KMS-11 (cell line): ENCODE measurements at regions not wholly inside any gene's neighbourhood (a gene's known extent, or its start where the extent isn't known, plus 50 kb on each side); places are given as distances from the start of the nearest gene placed in this dataset.

Experiments
- H2AFZ ChIP-seq: fragments of 200-600 bp; sonication (generic); 2 replicates; pipeline ENCODE4 v1.6.1; 2016; ENCODE audit warnings: antibody characterized with exemption, mixed run types, low read depth
- H3K27ac ChIP-seq: fragments of 200-600 bp; sonication (generic); 2 replicates; pipeline ENCODE4 v1.6.1; 2016; ENCODE audit warnings: mild to moderate bottlenecking, mixed run types
- H3K27me3 ChIP-seq: fragments of 200-600 bp; sonication (generic); 2 replicates; pipeline ENCODE4 v1.6.1; 2017; ENCODE audit warnings: mild to moderate bottlenecking, low read depth, mixed run types, moderate library complexity; ENCODE audit not compliant: insufficient read depth
- H3K36me3 ChIP-seq: fragments of 200-600 bp; sonication (generic); 2 replicates; pipeline ENCODE4 v1.6.1; 2017; ENCODE audit warnings: mild to moderate bottlenecking, mixed run types; ENCODE audit not compliant: insufficient read depth
- H3K4me1 ChIP-seq: fragments of 200-600 bp; sonication (generic); 2 replicates; pipeline ENCODE4 v1.6.1; 2016; ENCODE audit warnings: mild to moderate bottlenecking, low read depth, mixed run types; ENCODE audit not compliant: poor library complexity, severe bottlenecking
- H3K4me2 ChIP-seq: fragments of 200-600 bp; sonication (generic); 2 replicates; pipeline ENCODE4 v1.7.0; 2016; ENCODE audit warnings: mild to moderate bottlenecking, mixed run types
- H3K4me3 ChIP-seq: fragments of 200-600 bp; sonication (generic); IDR thresholded peaks from 2 replicates; pipeline ENCODE4 v1.6.1; 2017; ENCODE audit warnings: low read depth, low read length, mixed read lengths; ENCODE audit not compliant: insufficient read depth
- H3K79me2 ChIP-seq: fragments of 200-600 bp; sonication (generic); 2 replicates; pipeline ENCODE4 v1.6.1; 2016; ENCODE audit warnings: low read depth, mixed run types; ENCODE audit not compliant: insufficient read depth
- H3K9ac ChIP-seq: fragments of 200-600 bp; sonication (generic); 2 replicates; pipeline ENCODE4 v1.6.1; 2016; ENCODE audit warnings: mild to moderate bottlenecking, mixed run types
- H4K20me1 ChIP-seq: fragments of 200-600 bp; sonication (generic); 2 replicates; pipeline ENCODE4 v1.6.1; 2016; ENCODE audit warnings: mild to moderate bottlenecking, mixed run types; ENCODE audit not compliant: insufficient read depth
- CTCF ChIP-seq: fragments of 200-600 bp; sonication (generic); conservative IDR thresholded peaks from 2 replicates; pipeline ENCODE4 v1.6.1; 2017; ENCODE audit warnings: low read depth, mild to moderate bottlenecking, antibody characterized with exemption, low read length, moderate library complexity, mixed read lengths

GRCh38 chr18:66428795-66429194 lies 175.1 kb downstream of the CDH19 start:
- Histone ChIP-seq H3K4me3 (no peak overlapping the region), H3K27me3 (no peaks in the 10 kb centered on the region), H4K20me1 (no peaks in the 10 kb centered on the region), H3K4me1 (no peaks in the 10 kb centered on the region), H3K36me3 (no peaks in the 10 kb centered on the region), H3K27ac (no peak overlapping the region), H3K9ac (no peak overlapping the region), H3K79me2 (no peaks in the 10 kb centered on the region), H3K4me2 (no peak overlapping the region), H2AFZ (no peak overlapping the region)
- TF ChIP-seq CTCF, result no peak

DNA sequence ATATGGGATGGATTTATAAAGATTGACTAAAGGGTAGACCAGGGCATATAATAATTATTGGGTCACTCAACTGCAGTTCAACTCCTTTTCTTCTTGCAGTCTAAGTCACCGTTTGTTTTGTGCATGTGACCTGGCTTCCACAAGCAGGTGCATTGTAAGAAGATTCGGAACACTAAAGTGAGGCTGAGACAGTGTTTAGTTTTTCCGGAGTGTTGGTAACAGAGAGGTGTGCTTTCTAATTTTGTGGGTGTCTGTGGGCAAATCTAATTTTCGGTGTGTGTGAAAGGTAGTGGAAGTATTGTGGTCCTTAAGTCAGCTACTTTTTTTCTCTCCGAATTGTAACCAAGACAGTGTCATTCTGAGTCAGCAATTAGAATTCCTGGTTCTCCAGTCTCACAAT lies 184.5 kb downstream of the CDH19 start:
- Histone ChIP-seq H3K27ac (no peak overlapping the region), H3K27me3 (no peaks in the 10 kb centered on the region), H3K36me3 (no peaks in the 10 kb centered on the region), H2AFZ (no peak overlapping the region), H3K4me3 (no peak overlapping the region), H3K4me1 (no peaks in the 10 kb centered on the region), H4K20me1 (no peaks in the 10 kb centered on the region; the same call in 1 of the 2 replicates), H3K4me2 (no peak overlapping the region), H3K9ac (no peak overlapping the region), H3K79me2 (no peaks in the 10 kb centered on the region)
- no peak for TF ChIP-seq CTCF

DNA sequence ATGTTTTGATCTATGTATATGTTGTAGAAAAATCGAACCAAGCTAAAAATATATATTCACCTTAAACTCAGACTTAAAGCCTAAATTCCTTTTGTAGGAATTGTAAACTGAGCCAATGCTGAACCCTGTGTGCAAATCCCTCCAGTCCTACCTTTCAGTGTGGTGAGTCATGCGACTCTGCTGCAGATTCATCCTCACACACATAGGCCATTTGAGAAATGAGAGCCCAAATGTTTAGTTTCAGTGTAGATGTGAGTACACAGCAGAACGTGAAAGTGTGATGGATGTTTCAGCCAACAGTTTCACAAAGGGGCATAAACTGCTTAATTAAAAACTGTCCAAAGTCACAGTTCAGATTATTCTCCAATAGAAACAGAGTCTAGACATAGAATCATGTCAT lies 193.2 kb downstream of the CDH19 start:
- Histone ChIP-seq H3K4me2 (no peak overlapping the region), H4K20me1 (no peaks in the 10 kb centered on the region), H3K79me2 (no peaks in the 10 kb centered on the region), H3K27ac (no peak overlapping the region), H3K36me3 (no peaks in the 10 kb centered on the region), H3K27me3 (no peaks in the 10 kb centered on the region), H3K4me3 (no peak overlapping the region), H3K4me1 (no peaks in the 10 kb centered on the region), H2AFZ (no peak overlapping the region), H3K9ac (no peak overlapping the region)
- no peak for TF ChIP-seq CTCF

DNA sequence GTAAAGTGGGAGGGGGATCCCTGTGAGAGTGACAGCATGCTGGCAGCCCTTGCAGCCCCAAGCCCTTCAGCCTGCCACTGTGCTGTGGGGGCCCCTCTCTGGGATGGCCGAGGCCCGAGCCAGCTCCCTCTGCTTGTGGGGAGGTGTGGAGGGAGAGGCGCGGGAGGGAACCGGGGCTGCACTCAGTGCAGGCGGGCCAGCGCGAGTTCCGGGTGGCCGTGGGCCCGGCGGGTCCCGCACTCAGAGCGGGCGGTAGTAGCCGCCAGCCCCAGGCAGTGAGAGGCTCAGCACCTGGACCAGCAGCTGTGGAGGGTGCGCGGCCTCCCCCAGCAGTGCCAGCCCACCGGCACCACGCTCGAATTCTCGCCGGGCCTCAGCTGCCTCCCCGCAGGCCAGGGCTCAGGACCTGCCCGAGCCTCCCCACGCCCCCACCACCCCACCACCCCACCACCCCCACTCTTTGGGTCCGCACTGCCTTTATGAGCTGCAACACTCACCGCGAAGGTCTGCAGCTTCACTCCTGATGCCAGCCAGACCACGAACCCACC lies 208.1 kb downstream of the CDH19 start:
- Histone ChIP-seq H2AFZ (no peak overlapping the region), H3K9ac (no peak overlapping the region), H4K20me1 (no peaks in the 10 kb centered on the region), H3K27ac (no peak overlapping the region), H3K4me2 (no peak overlapping the region), H3K36me3 (no peaks in the 10 kb centered on the region), H3K4me3 (no peak overlapping the region), H3K4me1 (no peaks in the 10 kb centered on the region), H3K79me2 (no peaks in the 10 kb centered on the region; the same call in 1 of the 2 replicates), H3K27me3 (no peaks in the 10 kb centered on the region)
- TF ChIP-seq CTCF, result no peak
